ENCODE measurements at regions not wholly inside any gene's neighbourhood (a gene's known extent, or its start where the extent isn't known, plus 50 kb on each side); places are given as distances from the start of the nearest gene placed in this dataset.
A peak's percentile ranks its signal among the peaks of the same experiment; 100 is the strongest.

DNA sequence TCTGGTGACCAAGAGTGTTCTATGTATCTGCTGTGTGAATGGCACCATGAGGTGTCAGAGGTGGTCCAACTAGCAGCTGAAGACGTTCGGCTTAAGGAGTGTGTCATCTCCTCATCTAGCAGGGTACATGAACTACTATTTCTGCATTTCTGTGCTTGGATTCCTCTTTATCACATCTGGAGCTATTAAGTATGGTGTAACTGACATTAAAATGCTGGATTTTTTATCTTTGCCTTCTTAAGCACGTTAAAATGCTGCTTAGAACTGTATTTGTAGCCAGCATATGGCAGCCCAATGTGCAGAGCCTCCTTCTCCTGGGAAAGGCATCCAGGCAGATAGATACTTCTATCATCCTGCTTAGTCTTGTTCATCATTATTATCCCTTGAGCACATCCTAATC, 409.3 kb upstream of the MMADHC start:
- H3K9me1 ChIP-seq (ENCODE audit: control insufficient read depth, extremely low read depth, insufficient read depth, low read length), result no peaks in the 10 kb centered on the region
- H3K27ac ChIP-seq (ENCODE audit: control insufficient read depth, insufficient read depth, low read length), result no peak overlapping the region
- no peaks in the 10 kb centered on the region for H3K9me3 ChIP-seq (ENCODE audit: control insufficient read depth, low read depth, low read length)
- no peak overlapping the region for H3K4me2 ChIP-seq (ENCODE audit: control insufficient read depth, extremely low read depth, insufficient read depth, low read depth, low read length)
- no peak for FAIRE-seq
- no peak overlapping the region for H3K4me3 ChIP-seq (ENCODE audit: control insufficient read depth in 2 of 3, extremely low read depth in 1 of 3, insufficient read depth in 2 of 3, low read depth in 1 of 3, low read length in 3 of 3)
- no peak overlapping the region for H2AFZ ChIP-seq (ENCODE audit: control insufficient read depth, low read length)
- dilution Hi-C loops (cut with MboI; ENCODE audit: extremely low pct_ligation_motif_present, low sequenced_read_pairs), result no loop called here
- no peaks in the 10 kb centered on the region for H3K36me3 ChIP-seq (ENCODE audit: control insufficient read depth in 2 of 2, extremely low read depth in 1 of 2, insufficient read depth in 2 of 2, low read length in 2 of 2)
- H3K4me1 ChIP-seq (ENCODE audit: control insufficient read depth, extremely low read depth, insufficient read depth, low read length), result peaks cover 14% of the 10 kb centered on the region
- no peaks in the 10 kb centered on the region for H4K20me1 ChIP-seq (ENCODE audit: control insufficient read depth, extremely low read depth, insufficient read depth, low read length)
- no peaks in the 10 kb centered on the region for H3K27me3 ChIP-seq (ENCODE audit: control insufficient read depth, extremely low read depth, insufficient read depth, low read length)
- DNase-seq (ENCODE audit: low read depth, low spot score), result no peak
- no peak overlapping the region for H3K9ac ChIP-seq (ENCODE audit: control insufficient read depth, extremely low read depth, insufficient read depth, low read length)
- TF ChIP-seq EZH2 (IDR thresholded peaks at IDR 0.05; ENCODE audit: low read length) (no peak), CTCF (optimal IDR thresholded peaks at IDR 0.05 in 1 of 3, IDR thresholded peaks at IDR 0.05 in 1 of 3, conservative IDR thresholded peaks at IDR 0.05 in 1 of 3; ENCODE audit: extremely low read depth in 1 of 3, insufficient read depth in 2 of 3, low read length in 3 of 3) (no peak)
- no peaks in the 10 kb centered on the region for H3K79me2 ChIP-seq (ENCODE audit: control insufficient read depth, insufficient read depth, low read length)

DNA sequence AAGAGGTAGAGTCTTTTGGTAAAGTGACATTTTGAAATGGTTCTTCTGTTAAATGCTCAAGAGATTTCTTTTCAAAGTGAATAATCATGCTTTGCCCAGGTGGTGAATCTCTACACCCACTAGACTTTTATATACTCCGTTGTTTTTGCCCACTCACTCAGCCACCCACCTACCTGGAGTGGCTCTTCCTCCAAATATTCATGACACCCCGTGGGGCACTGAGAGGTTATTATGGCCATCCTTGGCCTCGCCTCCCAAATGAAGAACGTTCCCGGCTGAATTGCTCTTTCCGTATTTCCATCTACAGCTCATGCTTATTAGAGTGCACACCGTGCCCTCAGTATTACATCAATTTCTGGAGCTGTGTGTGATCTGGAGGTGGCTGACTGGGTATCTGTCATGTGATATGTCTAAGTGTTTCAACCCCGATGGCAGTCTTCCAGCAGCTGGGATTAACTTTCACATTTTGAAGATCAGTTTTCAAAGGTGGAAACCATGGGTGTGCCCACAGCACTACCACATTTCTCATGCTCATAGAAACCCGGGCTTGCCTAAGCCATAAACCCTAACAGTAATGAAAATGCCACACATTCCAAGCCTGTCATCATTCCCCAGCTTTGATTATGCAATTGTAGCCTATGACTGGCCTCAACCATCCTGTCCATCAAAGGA, 406.6 kb upstream of the MMADHC start:
- peak overlapping the region; percentile 63 for H3K4me2 ChIP-seq (ENCODE audit: control insufficient read depth, extremely low read depth, insufficient read depth, low read depth, low read length)

More for the DNA sequence above, 406.6 kb upstream of the MMADHC start:
- Histone ChIP-seq H3K9me1 (ENCODE audit: control insufficient read depth, extremely low read depth, insufficient read depth, low read length) (no peaks in the 10 kb centered on the region), H3K79me2 (ENCODE audit: control insufficient read depth, insufficient read depth, low read length) (no peaks in the 10 kb centered on the region), H4K20me1 (ENCODE audit: control insufficient read depth, extremely low read depth, insufficient read depth, low read length) (no peaks in the 10 kb centered on the region), H3K4me1 (ENCODE audit: control insufficient read depth, extremely low read depth, insufficient read depth, low read length) (peaks cover 24% of the 10 kb centered on the region), H3K4me3 (ENCODE audit: control insufficient read depth in 2 of 3, extremely low read depth in 1 of 3, insufficient read depth in 2 of 3, low read depth in 1 of 3, low read length in 3 of 3) (no peak overlapping the region), H3K9ac (ENCODE audit: control insufficient read depth, extremely low read depth, insufficient read depth, low read length) (peak overlapping the region; percentile 42), H3K27ac (ENCODE audit: control insufficient read depth, insufficient read depth, low read length) (peak overlapping the region; percentile 62), H3K36me3 (ENCODE audit: control insufficient read depth in 2 of 2, extremely low read depth in 1 of 2, insufficient read depth in 2 of 2, low read length in 2 of 2) (no peaks in the 10 kb centered on the region), H3K9me3 (ENCODE audit: control insufficient read depth, low read depth, low read length) (no peaks in the 10 kb centered on the region), H3K27me3 (ENCODE audit: control insufficient read depth, extremely low read depth, insufficient read depth, low read length) (no peaks in the 10 kb centered on the region), H2AFZ (ENCODE audit: control insufficient read depth, low read length) (peak overlapping the region; percentile 64)
- TF ChIP-seq CTCF (optimal IDR thresholded peaks at IDR 0.05 in 1 of 3, IDR thresholded peaks at IDR 0.05 in 1 of 3, conservative IDR thresholded peaks at IDR 0.05 in 1 of 3; ENCODE audit: extremely low read depth in 1 of 3, insufficient read depth in 2 of 3, low read length in 3 of 3) (no peak), EZH2 (IDR thresholded peaks at IDR 0.05; ENCODE audit: low read length) (no peak)
- DNase-seq (ENCODE audit: low read depth, low spot score) (peak; percentile 97), FAIRE-seq (peak; percentile 100)
- dilution Hi-C loops (cut with MboI; ENCODE audit: extremely low pct_ligation_motif_present, low sequenced_read_pairs), result no loop called here

All from keratinocyte (primary cell).